GM12873 (cell line): ENCODE measurements at regions not wholly inside any gene's neighbourhood (a gene's known extent, or its start where the extent isn't known, plus 50 kb on each side); places are given as distances from the start of the nearest gene placed in this dataset.

Experiments
- TF ChIP-seq, protein P1 (sequence below): IDR thresholded peaks from 2 replicates; pipeline ENCODE4 v1.5.1; 2012; ENCODE audit warnings: low read depth, mild to moderate bottlenecking, moderate library complexity, low read length, control low read depth; ENCODE audit not compliant: insufficient read depth; ENCODE audit errors: missing control alignments

DNA sequence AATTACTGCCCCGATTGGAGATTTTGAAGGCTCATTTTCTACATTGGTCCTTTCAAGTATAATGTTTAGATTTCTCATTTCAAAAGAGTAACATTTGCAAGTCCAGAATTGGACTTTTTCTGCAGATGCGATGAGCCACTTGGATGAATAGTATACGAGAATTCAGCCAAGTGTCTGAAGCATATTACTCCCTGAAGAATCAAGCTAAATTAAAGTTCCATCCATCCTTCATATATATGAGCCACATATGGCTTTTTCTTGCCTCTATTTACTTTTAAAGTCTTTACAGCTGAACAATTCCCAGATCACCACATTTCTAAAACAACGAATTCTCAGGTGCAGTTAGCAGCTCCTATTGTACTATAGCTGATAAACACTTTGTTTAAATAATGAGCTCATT, 288.7 kb downstream of the CEMIP2 start:
- TF ChIP-seq, protein P1, sequence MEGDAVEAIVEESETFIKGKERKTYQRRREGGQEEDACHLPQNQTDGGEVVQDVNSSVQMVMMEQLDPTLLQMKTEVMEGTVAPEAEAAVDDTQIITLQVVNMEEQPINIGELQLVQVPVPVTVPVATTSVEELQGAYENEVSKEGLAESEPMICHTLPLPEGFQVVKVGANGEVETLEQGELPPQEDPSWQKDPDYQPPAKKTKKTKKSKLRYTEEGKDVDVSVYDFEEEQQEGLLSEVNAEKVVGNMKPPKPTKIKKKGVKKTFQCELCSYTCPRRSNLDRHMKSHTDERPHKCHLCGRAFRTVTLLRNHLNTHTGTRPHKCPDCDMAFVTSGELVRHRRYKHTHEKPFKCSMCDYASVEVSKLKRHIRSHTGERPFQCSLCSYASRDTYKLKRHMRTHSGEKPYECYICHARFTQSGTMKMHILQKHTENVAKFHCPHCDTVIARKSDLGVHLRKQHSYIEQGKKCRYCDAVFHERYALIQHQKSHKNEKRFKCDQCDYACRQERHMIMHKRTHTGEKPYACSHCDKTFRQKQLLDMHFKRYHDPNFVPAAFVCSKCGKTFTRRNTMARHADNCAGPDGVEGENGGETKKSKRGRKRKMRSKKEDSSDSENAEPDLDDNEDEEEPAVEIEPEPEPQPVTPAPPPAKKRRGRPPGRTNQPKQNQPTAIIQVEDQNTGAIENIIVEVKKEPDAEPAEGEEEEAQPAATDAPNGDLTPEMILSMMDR, result no peak

DNA sequence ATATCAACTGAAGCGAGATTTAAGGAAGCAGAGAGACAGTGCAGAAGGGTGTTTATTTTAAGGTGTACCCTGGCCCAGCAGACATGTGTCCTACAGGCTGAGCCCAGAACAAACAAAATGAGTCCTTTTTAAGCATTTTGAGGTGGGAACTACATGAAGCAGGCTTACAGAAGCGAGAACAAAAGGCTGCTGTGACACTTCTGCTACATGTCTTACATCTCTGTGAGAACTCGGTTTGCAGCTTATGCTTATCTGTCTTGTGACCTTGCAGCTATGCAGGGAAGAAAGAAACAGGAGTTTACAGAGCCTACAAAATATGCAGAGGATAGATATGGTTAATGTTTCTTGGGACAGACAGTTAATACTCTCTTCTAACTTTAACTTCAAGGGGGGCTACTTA, 295.9 kb downstream of the CEMIP2 start:
- TF ChIP-seq, protein P1, result no peak

DNA sequence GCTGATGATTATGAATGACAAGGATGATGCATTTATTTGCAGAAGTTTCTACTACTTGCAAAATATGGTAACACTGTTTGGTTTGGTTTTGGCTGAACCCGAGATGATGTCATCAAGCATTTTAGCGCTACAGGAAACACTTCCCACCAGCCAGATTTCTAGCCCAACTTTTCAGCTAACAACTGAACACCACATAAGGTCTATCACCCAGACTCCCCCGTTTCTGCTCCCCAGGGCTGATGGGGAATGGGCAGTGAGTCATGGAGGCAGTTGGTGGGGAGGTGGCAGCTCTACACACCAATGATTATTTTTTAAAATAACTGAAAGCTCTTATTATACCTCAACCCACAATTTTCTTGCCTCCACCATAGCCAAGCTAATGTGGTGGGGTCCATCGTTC, 302.9 kb downstream of the CEMIP2 start:
- TF ChIP-seq, protein P1, result no peak

DNA sequence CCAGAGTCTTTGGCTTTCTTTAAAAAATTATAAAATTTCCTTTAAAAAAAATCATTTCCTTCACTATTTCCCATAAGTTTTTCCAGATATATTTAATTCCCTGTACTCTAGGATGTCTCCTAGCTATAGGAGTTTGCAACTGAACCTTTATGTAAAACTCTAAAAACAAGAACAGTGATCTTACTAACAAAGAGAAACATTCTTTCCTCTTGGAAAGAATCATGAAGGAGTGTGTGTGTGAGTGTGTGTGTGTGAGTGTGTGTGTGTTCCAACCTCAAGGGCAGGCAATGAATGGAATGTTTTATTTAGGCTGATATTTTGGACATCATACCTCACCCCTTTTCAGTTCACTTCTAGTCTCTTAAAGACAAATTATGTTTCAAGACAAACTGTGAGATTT, 309.2 kb downstream of the CEMIP2 start:
- TF ChIP-seq, protein P1, result no peak

DNA sequence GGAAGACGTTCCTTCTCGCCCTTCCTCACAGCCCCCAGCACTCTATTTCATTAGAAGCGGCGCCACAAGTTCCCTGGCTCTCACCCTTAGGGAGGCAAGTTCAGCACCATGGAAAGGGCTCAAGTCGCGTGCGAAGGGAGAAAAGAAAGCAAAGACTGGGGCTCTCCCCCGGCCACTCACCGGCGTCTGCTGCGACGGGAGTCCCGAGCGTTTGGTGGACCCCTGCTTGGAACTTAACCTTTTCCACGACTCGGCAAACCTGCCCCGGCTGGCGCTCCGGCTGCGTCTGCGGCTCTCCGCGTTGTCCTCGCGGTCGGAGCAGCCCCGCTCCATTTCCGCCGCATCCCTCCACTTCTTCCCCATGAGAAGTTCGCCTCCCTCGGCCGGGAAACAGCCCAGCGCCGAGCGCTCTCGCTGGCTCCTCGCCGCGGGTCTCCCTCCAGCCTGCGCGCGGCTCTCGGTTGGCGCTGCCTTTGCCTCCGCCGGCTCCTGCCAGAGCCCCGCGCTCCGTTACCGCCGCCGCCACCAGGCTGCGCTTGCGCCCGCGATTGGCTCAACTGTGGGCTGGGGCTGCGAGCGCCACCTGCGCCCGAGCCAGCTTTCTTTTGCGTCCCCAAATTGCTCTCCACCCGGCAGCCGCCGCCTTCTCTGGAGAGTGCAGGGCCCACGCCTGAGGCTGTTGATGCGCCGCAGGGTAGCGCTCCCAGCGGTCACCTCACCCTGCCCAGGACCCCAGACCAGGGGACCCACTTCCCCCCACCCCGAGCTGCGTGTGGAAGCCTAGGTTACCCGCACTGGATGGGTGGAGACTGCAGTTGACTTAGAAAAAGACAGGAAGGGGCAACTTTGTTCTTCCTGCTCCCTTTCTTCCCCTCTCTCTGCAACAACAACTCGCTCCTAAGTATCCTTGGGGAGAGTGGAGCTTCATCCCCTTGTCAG, 321.6 kb downstream of the CEMIP2 start:
- TF ChIP-seq, protein P1, result peak; percentile 2

DNA sequence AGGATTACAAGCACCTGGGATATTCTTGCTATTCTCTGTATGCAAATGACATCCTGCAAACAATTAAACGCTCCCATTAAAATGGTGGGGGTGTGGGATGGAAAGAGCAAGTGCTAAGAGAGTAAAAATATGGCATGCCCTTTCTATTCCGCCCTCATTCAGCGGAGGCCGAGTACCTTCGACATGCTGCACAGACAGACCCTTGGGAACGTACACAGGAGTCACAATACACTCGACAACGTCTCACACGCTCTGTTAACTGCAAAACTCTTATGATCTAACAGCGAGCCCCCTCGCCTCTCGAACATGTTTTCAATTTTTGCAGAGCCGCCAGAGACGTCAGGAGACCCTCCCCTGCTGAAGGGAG, 322.2 kb downstream of the CEMIP2 start:
- TF ChIP-seq, protein P1, result no peak

DNA sequence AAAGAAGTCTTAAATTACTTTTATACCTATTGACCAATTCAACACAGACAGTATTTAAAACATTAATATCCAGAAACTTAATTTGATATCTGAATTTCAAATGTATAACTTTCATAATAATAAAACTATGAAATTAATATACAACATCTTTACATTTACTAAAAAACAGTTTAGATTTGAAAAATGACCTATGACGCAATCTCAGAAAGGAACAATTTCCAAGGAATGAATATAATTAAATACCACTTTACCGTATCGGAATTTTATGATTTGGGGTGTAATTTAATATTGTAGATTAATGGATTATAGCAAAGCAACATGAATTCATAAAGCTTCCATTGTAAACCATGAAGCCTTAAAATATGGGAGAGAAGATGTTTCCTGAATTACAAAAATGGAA, 321.5 kb upstream of the TRPM3 start:
- TF ChIP-seq, protein P1, result no peak
